ENCODE measurements at regions not wholly inside any gene's neighbourhood (a gene's known extent, or its start where the extent isn't known, plus 50 kb on each side); places are given as distances from the start of the nearest gene placed in this dataset.

DNA sequence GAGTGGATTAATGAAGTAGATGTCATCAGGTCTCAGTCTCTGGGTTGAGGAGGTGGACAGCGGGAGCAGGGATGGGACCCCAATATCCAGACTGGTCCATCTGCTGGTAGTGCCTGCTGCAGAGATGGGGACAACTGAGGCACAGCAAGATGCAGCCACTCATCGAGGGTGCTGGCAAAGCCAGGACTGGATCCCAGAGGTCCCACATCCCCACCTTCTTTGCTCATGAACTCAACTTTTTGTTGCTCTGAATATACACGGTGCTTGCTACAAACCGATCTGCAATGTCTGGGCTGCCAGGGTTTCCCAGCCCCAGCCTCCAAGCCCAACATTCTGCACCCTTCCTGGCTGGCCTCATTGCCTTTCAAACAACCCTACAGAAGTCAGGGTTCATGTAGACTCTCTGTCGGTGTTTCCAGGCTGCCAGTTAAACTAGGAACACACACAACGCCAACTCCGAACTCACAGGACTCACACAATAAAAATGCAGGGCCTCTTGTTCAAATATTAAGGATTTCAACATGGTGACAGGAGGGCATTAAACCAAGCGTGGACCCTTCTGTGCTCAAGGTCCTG lies 168.2 kb downstream of the MN1 start:
- no peaks in the 10 kb centered on the region for H3K36me3 Mint-ChIP-seq (ENCODE audit: insufficient read depth)
- peaks cover 5% of the 10 kb centered on the region for H3K9me3 Mint-ChIP-seq (ENCODE audit: low read depth)
- H3K27ac Mint-ChIP-seq, result peak overlapping the region; percentile 42

DNA sequence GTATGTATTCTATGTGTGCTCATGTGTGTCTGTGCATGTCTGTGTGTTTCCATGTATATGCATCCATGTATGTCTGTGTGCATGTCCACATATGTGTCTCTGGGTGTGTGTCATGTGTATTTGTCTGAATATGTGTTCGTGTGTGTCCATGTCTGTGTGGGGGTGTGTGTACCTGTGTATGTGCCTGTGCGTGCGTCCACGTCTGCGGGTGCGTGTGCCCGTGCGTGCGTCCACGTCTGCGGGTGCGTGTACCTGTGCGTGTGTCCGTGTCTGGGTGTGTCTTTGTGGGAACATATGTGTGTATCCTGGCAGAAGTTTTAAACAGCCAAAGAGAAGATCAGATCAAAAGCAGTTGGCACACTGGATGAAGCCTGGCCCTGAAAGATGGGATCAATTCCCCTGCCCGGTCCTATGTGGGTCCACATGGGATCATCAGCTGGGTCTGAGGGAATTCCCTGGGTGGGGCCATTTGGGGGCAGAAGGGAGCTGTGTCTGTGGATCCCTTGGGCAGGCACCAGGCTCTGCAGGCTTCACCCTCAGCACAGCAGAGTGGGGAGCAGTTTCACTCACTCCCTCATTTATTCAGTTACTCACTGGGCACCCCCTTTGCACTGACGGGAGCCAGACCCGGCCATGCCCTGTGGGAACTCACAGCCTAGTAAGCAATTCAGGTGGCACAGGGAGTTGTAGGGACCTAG lies 167.4 kb downstream of the MN1 start:
- H3K27ac Mint-ChIP-seq, result no peak overlapping the region
- peaks cover 22% of the 10 kb centered on the region for H3K27me3 Mint-ChIP-seq
- peaks cover under 1% of the 10 kb centered on the region for H3K9me3 Mint-ChIP-seq (ENCODE audit: low read depth)
- TF ChIP-seq, protein P1, sequence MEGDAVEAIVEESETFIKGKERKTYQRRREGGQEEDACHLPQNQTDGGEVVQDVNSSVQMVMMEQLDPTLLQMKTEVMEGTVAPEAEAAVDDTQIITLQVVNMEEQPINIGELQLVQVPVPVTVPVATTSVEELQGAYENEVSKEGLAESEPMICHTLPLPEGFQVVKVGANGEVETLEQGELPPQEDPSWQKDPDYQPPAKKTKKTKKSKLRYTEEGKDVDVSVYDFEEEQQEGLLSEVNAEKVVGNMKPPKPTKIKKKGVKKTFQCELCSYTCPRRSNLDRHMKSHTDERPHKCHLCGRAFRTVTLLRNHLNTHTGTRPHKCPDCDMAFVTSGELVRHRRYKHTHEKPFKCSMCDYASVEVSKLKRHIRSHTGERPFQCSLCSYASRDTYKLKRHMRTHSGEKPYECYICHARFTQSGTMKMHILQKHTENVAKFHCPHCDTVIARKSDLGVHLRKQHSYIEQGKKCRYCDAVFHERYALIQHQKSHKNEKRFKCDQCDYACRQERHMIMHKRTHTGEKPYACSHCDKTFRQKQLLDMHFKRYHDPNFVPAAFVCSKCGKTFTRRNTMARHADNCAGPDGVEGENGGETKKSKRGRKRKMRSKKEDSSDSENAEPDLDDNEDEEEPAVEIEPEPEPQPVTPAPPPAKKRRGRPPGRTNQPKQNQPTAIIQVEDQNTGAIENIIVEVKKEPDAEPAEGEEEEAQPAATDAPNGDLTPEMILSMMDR (IDR thresholded peaks at IDR 0.05; ENCODE audit: unreplicated experiment), result no peak
- H3K4me1 Mint-ChIP-seq (ENCODE audit: low read depth), result peaks cover 27% of the 10 kb centered on the region
- no peak for DNase-seq (ENCODE audit: low spot score, unreplicated experiment)
- H3K4me3 Mint-ChIP-seq (ENCODE audit: low read depth), result no peak overlapping the region
- no peaks in the 10 kb centered on the region for H3K36me3 Mint-ChIP-seq (ENCODE audit: insufficient read depth)

More for the DNA sequence above, 168.2 kb downstream of the MN1 start:
- TF ChIP-seq, protein P1 (IDR thresholded peaks at IDR 0.05; ENCODE audit: unreplicated experiment), result no peak
- no peak for DNase-seq (ENCODE audit: low spot score, unreplicated experiment)
- Mint-ChIP-seq H3K27me3 (peaks cover 22% of the 10 kb centered on the region), H3K4me1 (ENCODE audit: low read depth) (peaks cover 31% of the 10 kb centered on the region), H3K4me3 (ENCODE audit: low read depth) (no peak overlapping the region)

DNA sequence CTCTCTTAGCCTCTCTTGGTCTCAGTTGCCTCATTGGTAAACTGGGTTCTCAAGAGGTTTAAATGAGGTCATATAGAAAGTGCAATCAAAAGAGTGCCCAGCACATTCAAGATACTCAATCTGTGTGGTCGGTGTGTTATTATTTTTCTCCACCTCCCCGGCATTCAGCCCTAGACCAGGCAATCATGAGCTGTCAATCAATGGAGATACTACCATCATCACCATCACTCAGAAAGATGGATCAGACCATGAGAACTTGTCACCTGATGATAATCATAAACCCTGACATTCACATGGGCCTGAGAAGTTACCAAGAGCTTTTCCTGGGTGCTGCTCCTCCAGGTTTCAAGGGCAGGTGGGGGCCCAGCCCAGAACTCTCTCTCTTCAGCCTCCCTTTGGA lies 166.1 kb downstream of the MN1 start:
- peaks cover 26% of the 10 kb centered on the region for H3K4me1 Mint-ChIP-seq (ENCODE audit: low read depth)

DNA sequence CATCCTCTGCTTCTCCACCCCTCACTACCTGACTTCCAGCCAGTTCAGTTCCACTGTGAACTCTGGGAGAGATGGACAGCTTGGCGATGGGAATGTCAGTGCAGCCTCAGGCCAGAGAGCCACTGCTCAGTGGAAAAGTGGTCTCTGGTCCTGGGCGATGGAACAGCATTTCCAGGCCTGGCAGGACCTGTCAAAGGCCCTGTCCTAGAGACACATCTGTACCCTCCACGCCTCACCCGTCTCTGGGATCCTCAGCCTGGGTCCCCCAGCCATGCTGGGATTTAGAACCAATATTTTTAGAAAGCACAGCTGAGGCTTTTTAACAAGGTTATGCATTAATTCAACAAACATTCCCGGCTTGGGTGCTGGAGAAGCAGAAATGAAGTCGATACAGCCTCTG lies 165.7 kb downstream of the MN1 start:
- H3K4me1 Mint-ChIP-seq (ENCODE audit: low read depth), result peaks cover 26% of the 10 kb centered on the region
- H3K27ac Mint-ChIP-seq, result no peak overlapping the region
- H3K36me3 Mint-ChIP-seq (ENCODE audit: insufficient read depth), result no peaks in the 10 kb centered on the region
- H3K4me3 Mint-ChIP-seq (ENCODE audit: low read depth), result no peak overlapping the region
- no peaks in the 10 kb centered on the region for H3K9me3 Mint-ChIP-seq (ENCODE audit: low read depth)
- peaks cover 22% of the 10 kb centered on the region for H3K27me3 Mint-ChIP-seq
- DNase-seq (ENCODE audit: low spot score, unreplicated experiment), result no peak
- TF ChIP-seq, protein P1 (IDR thresholded peaks at IDR 0.05; ENCODE audit: unreplicated experiment), result no peak

More for the DNA sequence above, 166.1 kb downstream of the MN1 start:
- Mint-ChIP-seq H3K27ac (no peak overlapping the region), H3K4me3 (ENCODE audit: low read depth) (no peak overlapping the region), H3K27me3 (peaks cover 22% of the 10 kb centered on the region), H3K36me3 (ENCODE audit: insufficient read depth) (no peaks in the 10 kb centered on the region), H3K9me3 (ENCODE audit: low read depth) (no peaks in the 10 kb centered on the region)
- DNase-seq (ENCODE audit: low spot score, unreplicated experiment), result no peak
- TF ChIP-seq, protein P1 (IDR thresholded peaks at IDR 0.05; ENCODE audit: unreplicated experiment), result no peak

DNA sequence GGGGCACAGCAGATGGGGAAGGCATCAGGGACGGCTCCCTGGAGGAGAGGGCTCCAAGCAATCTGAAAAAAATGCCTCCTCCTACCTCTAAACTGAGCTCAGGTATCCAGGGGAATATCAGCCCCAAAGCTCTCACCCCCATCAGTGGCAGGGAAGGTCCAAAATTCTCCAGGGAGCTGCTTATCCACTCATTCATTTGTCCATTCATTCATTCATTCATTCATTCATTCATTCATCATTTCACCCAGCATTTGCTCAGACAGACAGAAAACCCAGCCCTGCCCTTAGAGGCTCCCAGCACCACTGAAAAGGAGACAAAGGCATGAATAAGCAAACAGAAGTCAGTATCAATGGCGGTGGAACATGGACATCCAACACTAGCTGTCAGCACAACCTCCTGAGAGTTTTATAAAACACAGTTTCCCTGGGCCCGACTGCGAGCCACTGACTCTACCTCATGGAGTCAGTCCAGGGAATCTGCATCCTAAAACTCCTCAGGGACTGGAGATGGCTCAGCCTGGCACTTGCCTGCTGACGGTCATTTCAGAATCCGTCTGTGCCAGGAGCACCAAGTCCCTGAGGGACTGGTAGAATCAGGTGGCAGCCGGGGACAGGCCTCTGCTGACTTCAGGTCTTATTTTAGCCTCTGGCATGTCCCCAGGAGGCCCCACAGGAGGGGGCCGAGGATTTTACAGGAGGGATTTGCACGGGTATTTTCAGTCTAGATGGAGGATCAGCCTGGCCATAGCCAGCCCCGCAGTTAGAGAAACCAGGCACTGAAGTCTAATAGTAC lies 164.6 kb downstream of the MN1 start:
- Mint-ChIP-seq H3K9me3 (ENCODE audit: low read depth) (no peaks in the 10 kb centered on the region), H3K36me3 (ENCODE audit: insufficient read depth) (no peaks in the 10 kb centered on the region), H3K27ac (no peak overlapping the region), H3K4me1 (ENCODE audit: low read depth) (peaks cover 27% of the 10 kb centered on the region), H3K4me3 (ENCODE audit: low read depth) (no peak overlapping the region), H3K27me3 (peaks cover 22% of the 10 kb centered on the region)
- TF ChIP-seq, protein P1 (IDR thresholded peaks at IDR 0.05; ENCODE audit: unreplicated experiment), result no peak
- DNase-seq (ENCODE audit: low spot score, unreplicated experiment), result no peak

Measured in progenitor cell of endocrine pancreas (in vitro differentiated cells).